H9 (cell line): ENCODE measurements at regions not wholly inside any gene's neighbourhood (a gene's known extent, or its start where the extent isn't known, plus 50 kb on each side); places are given as distances from the start of the nearest gene placed in this dataset.

Experiments used
- DNase-seq: peaks from one replicate; pipeline ENCODE4 v3.0.0-alpha.2; 2017
- H2AFZ ChIP-seq: one replicate; pipeline ENCODE4 v1.6.1; 2013; ENCODE audit warnings: mild to moderate bottlenecking, low read length, control low read depth, moderate library complexity
- H2AK5ac ChIP-seq: 2 replicates; pipeline ENCODE4 v1.6.1; 2013; ENCODE audit warnings: low read length, control low read depth, mixed read lengths; ENCODE audit not compliant: insufficient read length
- H2BK120ac ChIP-seq: one replicate; pipeline ENCODE4 v1.6.1; 2013; ENCODE audit warnings: low read depth, mild to moderate bottlenecking, low read length, control low read depth, inconsistent platforms; ENCODE audit not compliant: poor library complexity, severe bottlenecking
- H2BK12ac ChIP-seq: 2 replicates; pipeline ENCODE4 v1.6.1; 2013; ENCODE audit warnings: low read length, control low read depth, mixed read lengths, low read depth; ENCODE audit not compliant: insufficient read length
- H2BK15ac ChIP-seq: 2 replicates; pipeline ENCODE4 v1.6.1; 2013; ENCODE audit warnings: low read depth, low read length, control low read depth
- H2BK20ac ChIP-seq: one replicate; pipeline ENCODE4 v1.6.1; 2013; ENCODE audit warnings: low read depth, mild to moderate bottlenecking, low read length, control low read depth, inconsistent platforms; ENCODE audit not compliant: poor library complexity, severe bottlenecking
- H2BK5ac ChIP-seq: 2 replicates; pipeline ENCODE4 v1.6.1; 2013; ENCODE audit warnings: low read length, control low read depth, mixed read lengths; ENCODE audit not compliant: insufficient read length
- H3K14ac ChIP-seq: 2 replicates; pipeline ENCODE4 v1.6.1; 2013; ENCODE audit warnings: low read length, control low read depth; ENCODE audit not compliant: insufficient read depth
- H3K18ac ChIP-seq: 2 replicates; pipeline ENCODE4 v1.6.1; 2013; ENCODE audit warnings: low read depth, mild to moderate bottlenecking, mixed read lengths, low read length, control low read depth; ENCODE audit not compliant: insufficient read length
- H3K23ac ChIP-seq: 2 replicates; pipeline ENCODE4 v1.6.1; 2013; ENCODE audit warnings: low read length, control low read depth, mixed read lengths, low read depth; ENCODE audit not compliant: insufficient read length
- H3K23me2 ChIP-seq: 2 replicates; pipeline ENCODE4 v1.6.1; 2013; ENCODE audit warnings: low read depth, mild to moderate bottlenecking, mixed read lengths, low read length, control low read depth; ENCODE audit not compliant: insufficient read length, poor library complexity, severe bottlenecking
- H3K27ac ChIP-seq: 2 replicates; pipeline ENCODE4 v1.5.1; 2013; ENCODE audit warnings: low read length, control low read depth, mixed read lengths, low read depth; ENCODE audit not compliant: insufficient read length
- H3K27me3 ChIP-seq: 2 replicates; pipeline ENCODE4 v1.6.1; 2013; ENCODE audit warnings: low read length, control low read depth, inconsistent platforms; ENCODE audit not compliant: insufficient read depth
- H3K4ac ChIP-seq: 2 replicates; pipeline ENCODE4 v1.6.1; 2013; ENCODE audit warnings: low read depth, mild to moderate bottlenecking, control low read depth, inconsistent platforms, low read length, moderate library complexity
- H3K4me1 ChIP-seq: 2 replicates; pipeline ENCODE4 v1.6.1; 2013; ENCODE audit warnings: low read length, control low read depth, inconsistent platforms; ENCODE audit not compliant: insufficient read depth
- H3K4me2 ChIP-seq: 2 replicates; pipeline ENCODE4 v1.6.1; 2013; ENCODE audit warnings: low read length, control low read depth, mixed read lengths; ENCODE audit not compliant: insufficient read length, insufficient read depth
- H3K56ac ChIP-seq: 2 replicates; pipeline ENCODE4 v1.6.1; 2013; ENCODE audit warnings: low read depth, mild to moderate bottlenecking, mixed read lengths, low read length, control low read depth; ENCODE audit not compliant: insufficient read length
- H3K79me1 ChIP-seq: 2 replicates; pipeline ENCODE4 v1.6.1; 2013; ENCODE audit warnings: low read depth, mild to moderate bottlenecking, moderate library complexity, low read length, control low read depth, inconsistent platforms; ENCODE audit not compliant: insufficient read depth, poor library complexity, severe bottlenecking
- H3K79me2 ChIP-seq: 2 replicates; pipeline ENCODE4 v1.6.1; 2013; ENCODE audit warnings: low read length, control low read depth, inconsistent platforms; ENCODE audit not compliant: insufficient read depth
- H3K9ac ChIP-seq: 2 replicates; pipeline ENCODE4 v1.6.1; 2013; ENCODE audit warnings: low read length, control low read depth, mixed read lengths; ENCODE audit not compliant: insufficient read length; ENCODE audit errors: extremely low read depth
- H3K9me3 ChIP-seq: one replicate; pipeline ENCODE4 v1.6.1; 2013; ENCODE audit warnings: low read depth, low read length, inconsistent platforms; ENCODE audit not compliant: control insufficient read depth
- H3T11ph ChIP-seq: one replicate; pipeline ENCODE4 v1.6.1; 2013; ENCODE audit warnings: mild to moderate bottlenecking, low read length, control low read depth, inconsistent platforms
- H4K20me1 ChIP-seq: one replicate; pipeline ENCODE4 v1.6.1; 2013; ENCODE audit not compliant: control insufficient read depth, insufficient read length, insufficient read depth
- H4K5ac ChIP-seq: 2 replicates; pipeline ENCODE4 v1.6.1; 2013; ENCODE audit warnings: low read depth, mild to moderate bottlenecking, mixed read lengths, low read length, control low read depth; ENCODE audit not compliant: insufficient read length
- H4K8ac ChIP-seq: replicated peaks from 2 replicates; pipeline ENCODE4 v1.6.1; 2013; ENCODE audit warnings: low read length, control low read depth, mixed read lengths, low read depth; ENCODE audit not compliant: insufficient read length
- H4K91ac ChIP-seq: 2 replicates; pipeline ENCODE4 v1.6.1; 2013; ENCODE audit warnings: low read depth, mild to moderate bottlenecking, moderate library complexity, mixed read lengths, low read length, control low read depth; ENCODE audit not compliant: insufficient read length
- H3K27ac Mint-ChIP-seq, 3 experiments: 2 replicates in 2 of 3; 3 replicates in 1 of 3; pipeline ENCODE4 v1.8.0; 2020 to 2021; ENCODE audit warnings: mixed read lengths in 3 of 3, mild to moderate bottlenecking in 1 of 3, moderate library complexity in 1 of 3
- H3K27me3 Mint-ChIP-seq: 2 replicates; pipeline ENCODE4 v1.8.0; 2021; ENCODE audit warnings: low read depth, mild to moderate bottlenecking, moderate library complexity, mixed read lengths
- H3K36me3 Mint-ChIP-seq, 3 experiments: 2 replicates in 2 of 3; 3 replicates in 1 of 3; pipeline ENCODE4 v1.8.0; 2020 to 2021; ENCODE audit warnings: low read depth in 3 of 3, mixed read lengths in 3 of 3; ENCODE audit not compliant: insufficient read depth in 1 of 3
- H3K4me1 Mint-ChIP-seq, 2 experiments: 2 replicates each; pipeline ENCODE4 v1.8.0; 2020; ENCODE audit warnings: mixed read lengths in 2 of 2
- H3K4me3 Mint-ChIP-seq, 2 experiments: 2 replicates in 1 of 2; 3 replicates in 1 of 2; pipeline ENCODE4 v1.8.0; 2020 to 2021; ENCODE audit warnings: mild to moderate bottlenecking in 2 of 2, mixed read lengths in 2 of 2, moderate library complexity in 1 of 2
- H3K9me3 Mint-ChIP-seq, 2 experiments: 2 replicates in 1 of 2; 3 replicates in 1 of 2; pipeline ENCODE4 v1.8.0; 2020; ENCODE audit warnings: mild to moderate bottlenecking in 2 of 2, mixed read lengths in 2 of 2, moderate library complexity in 1 of 2
- CTCF ChIP-seq: fragments of 200-600 bp; sonication (generic); conservative IDR thresholded peaks from 3 replicates; pipeline ENCODE4 v1.8.0; 2021; ENCODE audit warnings: antibody characterized with exemption, mild to moderate bottlenecking
- WGBS: extraction: QIAGEN DNeasy Blood & Tissue Kit; methylation state at CpG from one replicate; pipeline ENCODE4 v1.1.7; 2013; ENCODE audit warnings: missing lambda C conversion rate, low lambda C conversion rate, mixed read lengths; ENCODE audit not compliant: insufficient read length; ENCODE audit errors: extremely low coverage; 5-methylcytosine and 5-hydroxymethylcytosine counted together

DNA sequence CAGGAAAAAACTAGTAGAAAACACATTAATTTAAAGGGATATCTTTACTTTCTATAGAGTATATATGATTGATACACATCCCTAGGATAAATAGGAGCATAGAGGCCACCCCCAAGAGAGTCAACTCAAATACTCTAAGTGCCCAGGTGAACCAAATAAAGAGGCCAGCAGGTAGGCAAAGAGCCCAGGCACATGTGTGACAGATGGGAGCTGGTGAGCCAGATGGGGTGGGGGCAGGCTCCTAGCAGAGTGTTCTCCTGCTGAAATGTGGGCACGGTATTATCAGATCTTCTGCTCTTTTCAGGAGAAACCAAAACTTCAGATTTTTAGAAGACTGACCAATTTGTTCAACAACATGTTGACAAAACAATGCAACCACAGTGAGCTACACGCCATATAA, 333.4 kb upstream of the PKN2 start:
- Histone ChIP-seq H3T11ph (no peak overlapping the region), H3K23me2 (no peaks in the 10 kb centered on the region), H2BK5ac (no peak overlapping the region), H4K8ac (no peak overlapping the region), H3K9me3 (no peaks in the 10 kb centered on the region), H3K4ac (no peak overlapping the region), H3K4me1 (no peaks in the 10 kb centered on the region), H2BK120ac (no peak overlapping the region), H2BK12ac (no peak overlapping the region), H2BK15ac (no peak overlapping the region), H2AK5ac (no peak overlapping the region), H4K5ac (no peak overlapping the region), H3K27ac (no peak overlapping the region), H2BK20ac (no peak overlapping the region), H3K14ac (no peak overlapping the region), H3K27me3 (no peaks in the 10 kb centered on the region), H3K79me1 (no peaks in the 10 kb centered on the region), H2AFZ (no peak overlapping the region), H3K4me2 (no peak overlapping the region), H4K20me1 (no peaks in the 10 kb centered on the region), H3K23ac (no peak overlapping the region), H3K56ac (no peak overlapping the region), H4K91ac (no peak overlapping the region), H3K9ac (no peak overlapping the region), H3K18ac (no peak overlapping the region), H3K79me2 (no peaks in the 10 kb centered on the region)
- no peak for DNase-seq
- no peak for TF ChIP-seq CTCF
- H3K27ac Mint-ChIP-seq = no peak overlapping the region
- H3K36me3 Mint-ChIP-seq = no peaks in the 10 kb centered on the region
- WGBS = no CpG with 5 or more reads among the region's 2 CpGs
- no peaks in the 10 kb centered on the region for H3K4me1 Mint-ChIP-seq
- H3K4me3 Mint-ChIP-seq = no peak overlapping the region
- H3K27me3 Mint-ChIP-seq = no peaks in the 10 kb centered on the region
- no peaks in the 10 kb centered on the region for H3K9me3 Mint-ChIP-seq
